ENCODE measurements at regions not wholly inside any gene's neighbourhood (a gene's known extent, or its start where the extent isn't known, plus 50 kb on each side); places are given as distances from the start of the nearest gene placed in this dataset.

GRCh38 chr10:64450312-64450711, 929.1 kb downstream of the REEP3 start:
- no peak for DNase-seq

- DNase-seq: no peak
Observed at GRCh38 chr10:64454962-64455361, 933.8 kb downstream of the REEP3 start.

- DNase-seq: no peak
Observed at GRCh38 chr10:64458306-64458705, 937.1 kb downstream of the REEP3 start.

GRCh38 chr10:64463406-64463805, 942.2 kb downstream of the REEP3 start:
- no peak for DNase-seq

GRCh38 chr10:64465653-64466052, 944.5 kb downstream of the REEP3 start:
- DNase-seq: no peak

- no peak for DNase-seq
Observed at GRCh38 chr10:64468219-64468618, 947.0 kb downstream of the REEP3 start.

- no peak for DNase-seq
Observed at GRCh38 chr10:64476506-64476905, 955.3 kb downstream of the REEP3 start.

- no peak for DNase-seq
Observed at GRCh38 chr10:64477791-64478190, 956.6 kb downstream of the REEP3 start.

- DNase-seq: no peak
Observed at GRCh38 chr10:64484811-64485330, 963.7 kb downstream of the REEP3 start.

GRCh38 chr10:64486149-64486548, 964.9 kb downstream of the REEP3 start:
- DNase-seq: no peak

GRCh38 chr10:64486901-64487300, 965.7 kb downstream of the REEP3 start:
- DNase-seq: no peak

GRCh38 chr10:64494901-64495300, 973.7 kb downstream of the REEP3 start:
- DNase-seq: no peak

- no peak for DNase-seq
Observed at GRCh38 chr10:64497306-64497705, 976.1 kb downstream of the REEP3 start.

- no peak for DNase-seq
Observed at GRCh38 chr10:64501807-64502206, 980.6 kb downstream of the REEP3 start.

GRCh38 chr10:64502936-64503335, 981.7 kb downstream of the REEP3 start:
- no peak for DNase-seq

- no peak for DNase-seq
Observed at GRCh38 chr10:64503429-64503828, 982.2 kb downstream of the REEP3 start.

- no peak for DNase-seq
Observed at GRCh38 chr10:64505501-64505900, 984.3 kb downstream of the REEP3 start.

GRCh38 chr10:64506963-64507362, 985.8 kb downstream of the REEP3 start:
- no peak for DNase-seq

GRCh38 chr10:64507651-64508028, 986.4 kb downstream of the REEP3 start:
- no peak for DNase-seq

- DNase-seq: no peak
Observed at GRCh38 chr10:64508029-64508661, 986.9 kb downstream of the REEP3 start.

- DNase-seq: no peak
Observed at GRCh38 chr10:64515970-64516699, 994.9 kb downstream of the REEP3 start.

GRCh38 chr10:64518456-64518855, 997.3 kb downstream of the REEP3 start:
- no peak for DNase-seq

GRCh38 chr10:64519427-64519826, 998.2 kb downstream of the REEP3 start:
- DNase-seq: no peak

GRCh38 chr10:64519831-64520230, 998.6 kb downstream of the REEP3 start:
- no peak for DNase-seq
